ENCODE measurements at regions not wholly inside any gene's neighbourhood (a gene's known extent, or its start where the extent isn't known, plus 50 kb on each side); places are given as distances from the start of the nearest gene placed in this dataset.

- TF ChIP-seq POLR2AphosphoS5 (IDR thresholded peaks at IDR 0.05; ENCODE audit: low read depth, low read length) (no peak), REST (IDR thresholded peaks at IDR 0.05; ENCODE audit: insufficient read depth in 1 of 2, low read depth in 2 of 2, low read length in 2 of 2) (no peak)
Observed at GRCh38 chr18:72376256-72376655, 167.9 kb downstream of the CBLN2 start.

Data from PFSK-1 (cell line).